ENCODE measurements at regions not wholly inside any gene's neighbourhood (a gene's known extent, or its start where the extent isn't known, plus 50 kb on each side); places are given as distances from the start of the nearest gene placed in this dataset.

DNA sequence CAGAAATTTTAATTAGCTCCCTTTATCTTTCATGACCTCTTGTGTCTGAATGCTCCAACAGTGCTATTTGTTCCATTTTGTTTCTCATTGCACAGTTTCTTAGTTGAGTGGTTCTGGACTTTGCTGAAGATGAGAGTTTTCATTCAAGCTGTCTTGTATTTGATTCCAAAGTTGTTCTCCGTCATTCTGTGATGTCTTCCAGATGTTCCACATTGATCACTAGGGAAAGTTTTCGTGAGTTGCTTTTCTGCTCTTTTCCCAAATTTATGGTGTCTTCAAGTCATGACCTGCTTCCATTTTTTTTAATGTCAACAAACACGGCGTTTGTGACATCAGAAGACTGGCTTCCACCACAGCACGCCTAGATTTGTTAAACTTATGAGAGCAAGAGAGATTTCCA, 575.5 kb downstream of the MRPL39 start:
- no peak for DNase-seq (ENCODE audit: low read depth, low spot score)
- Histone ChIP-seq H4K20me1 (replicated peaks; ENCODE audit: control insufficient read depth, extremely low read depth, insufficient read depth, low read length) (no peaks in the 10 kb centered on the region), H3K36me3 (ENCODE audit: control insufficient read depth in 2 of 2, extremely low read depth in 1 of 2, insufficient read depth in 2 of 2, low read length in 2 of 2) (no peaks in the 10 kb centered on the region), H3K4me1 (ENCODE audit: control insufficient read depth, extremely low read depth, insufficient read depth, low read length) (no peaks in the 10 kb centered on the region), H3K4me3 (replicated peaks in 1 of 3; ENCODE audit: insufficient read depth in 1 of 3, low read depth in 1 of 3, low read length in 3 of 3) (no peak overlapping the region), H3K9me1 (replicated peaks; ENCODE audit: control insufficient read depth, extremely low read depth, insufficient read depth, low read length) (no peaks in the 10 kb centered on the region), H3K27ac (ENCODE audit: insufficient read depth, low read depth, low read length) (no peak overlapping the region), H2AFZ (ENCODE audit: low read depth, low read length) (no peak overlapping the region), H3K79me2 (ENCODE audit: control insufficient read depth, insufficient read depth, low read length) (no peaks in the 10 kb centered on the region), H3K4me2 (ENCODE audit: insufficient read depth, low read length) (no peak overlapping the region), H3K9me3 (replicated peaks; ENCODE audit: control insufficient read depth, insufficient read depth, low read length) (peaks cover 4% of the 10 kb centered on the region), H3K9ac (replicated peaks; ENCODE audit: extremely low read depth, insufficient read depth, low read length) (no peak overlapping the region), H3K27me3 (ENCODE audit: control insufficient read depth in 2 of 2, insufficient read depth in 2 of 2, low read length in 2 of 2) (no peaks in the 10 kb centered on the region)
- TF ChIP-seq FOS (IDR thresholded peaks at IDR 0.05; ENCODE audit: borderline replicate concordance, insufficient read depth, low read length), result no peak
- BruUV-seq (replicated peaks), result no TSS peak
- dilution Hi-C loops (cut with MboI; ENCODE audit: extremely low pct_ligation_motif_present, low sequenced_read_pairs) (no loop called here), intact Hi-C loops (cut with micrococcal nuclease) (no loop called here)
- FAIRE-seq, result no peak
- ChIA-PET CTCF (no interaction called here), POLR2A (no interaction called here)

DNA sequence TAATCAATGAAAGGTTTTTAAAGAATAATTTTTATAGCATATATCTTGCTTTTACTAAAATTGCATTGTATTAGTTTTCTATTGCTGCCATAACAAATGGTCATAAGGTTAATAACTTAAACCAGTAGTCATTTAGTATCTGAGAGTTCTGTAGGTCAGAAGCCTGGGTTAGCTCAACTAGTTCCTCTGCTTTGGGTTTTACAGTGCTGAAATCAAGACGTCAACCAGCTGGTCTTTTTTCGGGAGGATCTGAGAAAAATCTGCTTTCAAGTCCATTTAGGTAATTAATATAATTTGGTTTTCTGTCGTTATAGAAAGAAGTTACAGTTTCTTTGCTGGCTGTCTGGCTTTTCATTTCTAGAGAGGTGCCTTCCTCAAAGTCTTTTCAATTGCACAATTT, 577.7 kb downstream of the MRPL39 start:
- no TSS peak for BruUV-seq (replicated peaks)
- TF ChIP-seq MYC (IDR thresholded peaks at IDR 0.05; ENCODE audit: low read depth, low read length), result no peak
- no peak for TF ChIP-seq GATA2 (IDR thresholded peaks at IDR 0.05; ENCODE audit: insufficient read depth, insufficient read length, low read depth, low read length)
- TF ChIP-seq, protein P1, sequence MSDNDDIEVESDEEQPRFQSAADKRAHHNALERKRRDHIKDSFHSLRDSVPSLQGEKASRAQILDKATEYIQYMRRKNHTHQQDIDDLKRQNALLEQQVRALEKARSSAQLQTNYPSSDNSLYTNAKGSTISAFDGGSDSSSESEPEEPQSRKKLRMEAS (IDR thresholded peaks at IDR 0.05; ENCODE audit: insufficient read depth, insufficient read length), result no peak
- TF ChIP-seq, protein P2, sequence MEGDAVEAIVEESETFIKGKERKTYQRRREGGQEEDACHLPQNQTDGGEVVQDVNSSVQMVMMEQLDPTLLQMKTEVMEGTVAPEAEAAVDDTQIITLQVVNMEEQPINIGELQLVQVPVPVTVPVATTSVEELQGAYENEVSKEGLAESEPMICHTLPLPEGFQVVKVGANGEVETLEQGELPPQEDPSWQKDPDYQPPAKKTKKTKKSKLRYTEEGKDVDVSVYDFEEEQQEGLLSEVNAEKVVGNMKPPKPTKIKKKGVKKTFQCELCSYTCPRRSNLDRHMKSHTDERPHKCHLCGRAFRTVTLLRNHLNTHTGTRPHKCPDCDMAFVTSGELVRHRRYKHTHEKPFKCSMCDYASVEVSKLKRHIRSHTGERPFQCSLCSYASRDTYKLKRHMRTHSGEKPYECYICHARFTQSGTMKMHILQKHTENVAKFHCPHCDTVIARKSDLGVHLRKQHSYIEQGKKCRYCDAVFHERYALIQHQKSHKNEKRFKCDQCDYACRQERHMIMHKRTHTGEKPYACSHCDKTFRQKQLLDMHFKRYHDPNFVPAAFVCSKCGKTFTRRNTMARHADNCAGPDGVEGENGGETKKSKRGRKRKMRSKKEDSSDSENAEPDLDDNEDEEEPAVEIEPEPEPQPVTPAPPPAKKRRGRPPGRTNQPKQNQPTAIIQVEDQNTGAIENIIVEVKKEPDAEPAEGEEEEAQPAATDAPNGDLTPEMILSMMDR (IDR thresholded peaks at IDR 0.05; ENCODE audit: extremely low read depth in 1 of 2, insufficient read depth in 1 of 2, low read depth in 1 of 2, low read length in 2 of 2), result no peak
- no peak for TF ChIP-seq FOS (IDR thresholded peaks at IDR 0.05; ENCODE audit: borderline replicate concordance, insufficient read depth, low read length)
- TF ChIP-seq JUN (IDR thresholded peaks at IDR 0.05; ENCODE audit: borderline replicate concordance, insufficient read depth, insufficient read length, low read depth), result no peak
- TF ChIP-seq POLR2AphosphoS5 (IDR thresholded peaks at IDR 0.05; ENCODE audit: insufficient read depth, low read depth, low read length), result no peak
- TF ChIP-seq EZH2 (IDR thresholded peaks at IDR 0.05; ENCODE audit: borderline replicate concordance, low read depth, low read length, severe bottlenecking), result no peak
- no peak for TF ChIP-seq POLR2A (IDR thresholded peaks at IDR 0.05; ENCODE audit: low read depth, low read length)
- CTCF ChIA-PET, result no interaction called here
- Histone ChIP-seq H3K79me2 (ENCODE audit: control insufficient read depth, insufficient read depth, low read length) (no peaks in the 10 kb centered on the region), H3K27ac (ENCODE audit: insufficient read depth, low read depth, low read length) (no peak overlapping the region), H3K9ac (replicated peaks; ENCODE audit: extremely low read depth, insufficient read depth, low read length) (no peak overlapping the region), H4K20me1 (replicated peaks; ENCODE audit: control insufficient read depth, extremely low read depth, insufficient read depth, low read length) (no peaks in the 10 kb centered on the region), H3K4me2 (ENCODE audit: insufficient read depth, low read length) (no peak overlapping the region), H2AFZ (ENCODE audit: low read depth, low read length) (no peak overlapping the region), H3K27me3 (ENCODE audit: control insufficient read depth in 2 of 2, insufficient read depth in 2 of 2, low read length in 2 of 2) (no peaks in the 10 kb centered on the region), H3K36me3 (ENCODE audit: control insufficient read depth in 2 of 2, extremely low read depth in 1 of 2, insufficient read depth in 2 of 2, low read length in 2 of 2) (no peaks in the 10 kb centered on the region), H3K4me1 (ENCODE audit: control insufficient read depth, extremely low read depth, insufficient read depth, low read length) (no peaks in the 10 kb centered on the region), H3K9me3 (replicated peaks; ENCODE audit: control insufficient read depth, insufficient read depth, low read length) (peaks cover 13% of the 10 kb centered on the region), H3K4me3 (replicated peaks in 1 of 3; ENCODE audit: insufficient read depth in 1 of 3, low read depth in 1 of 3, low read length in 3 of 3) (no peak overlapping the region), H3K9me1 (replicated peaks; ENCODE audit: control insufficient read depth, extremely low read depth, insufficient read depth, low read length) (no peaks in the 10 kb centered on the region)
- FAIRE-seq (no peak), DNase-seq (ENCODE audit: low read depth, low spot score) (no peak)
- intact Hi-C loops (cut with micrococcal nuclease), result no loop called here
- dilution Hi-C loops (cut with MboI; ENCODE audit: extremely low pct_ligation_motif_present, low sequenced_read_pairs), result no loop called here
- POLR2A ChIA-PET, result no interaction called here

All from endothelial cell of umbilical vein (primary cell).